ENCODE measurements at regions not wholly inside any gene's neighbourhood (a gene's known extent, or its start where the extent isn't known, plus 50 kb on each side); places are given as distances from the start of the nearest gene placed in this dataset.

GRCh38 chr7:68432585-68432984 is 1165.7 kb upstream of the AUTS2 start:
- no peak for TF ChIP-seq EZH2 (IDR thresholded peaks at IDR 0.05)
- TF ChIP-seq POLR2AphosphoS5 (IDR thresholded peaks at IDR 0.05; ENCODE audit: borderline replicate concordance, low read depth, low read length): no peak
- TF ChIP-seq FOXP2 (optimal IDR thresholded peaks at IDR 0.05; ENCODE audit: control extremely low read depth, extremely low read length, insufficient read depth): no peak
